ENCODE measurements at regions not wholly inside any gene's neighbourhood (a gene's known extent, or its start where the extent isn't known, plus 50 kb on each side); places are given as distances from the start of the nearest gene placed in this dataset.
A peak's percentile ranks its signal among the peaks of the same experiment; 100 is the strongest.

DNA sequence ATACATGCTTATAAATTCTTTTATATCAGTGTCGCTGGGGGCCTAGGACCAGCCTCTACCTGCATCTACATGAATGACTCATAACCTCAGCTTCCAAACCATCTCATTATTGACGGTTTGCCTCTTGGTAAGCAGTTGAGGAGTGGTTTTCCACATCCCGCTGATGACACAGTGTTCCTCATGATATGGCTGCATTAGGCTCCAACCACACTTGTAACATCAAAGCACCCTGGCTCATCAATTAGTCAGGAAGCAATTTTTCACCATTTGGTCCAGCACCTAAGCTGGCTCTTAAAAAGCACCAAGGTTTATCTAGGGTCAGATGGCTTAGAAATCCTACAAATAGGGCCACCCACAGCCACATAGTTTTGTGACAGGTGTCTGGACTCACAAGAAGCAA lies 402.4 kb downstream of the ARHGEF28 start:
- DNase-seq (ENCODE audit: low spot score), result no peak

DNA sequence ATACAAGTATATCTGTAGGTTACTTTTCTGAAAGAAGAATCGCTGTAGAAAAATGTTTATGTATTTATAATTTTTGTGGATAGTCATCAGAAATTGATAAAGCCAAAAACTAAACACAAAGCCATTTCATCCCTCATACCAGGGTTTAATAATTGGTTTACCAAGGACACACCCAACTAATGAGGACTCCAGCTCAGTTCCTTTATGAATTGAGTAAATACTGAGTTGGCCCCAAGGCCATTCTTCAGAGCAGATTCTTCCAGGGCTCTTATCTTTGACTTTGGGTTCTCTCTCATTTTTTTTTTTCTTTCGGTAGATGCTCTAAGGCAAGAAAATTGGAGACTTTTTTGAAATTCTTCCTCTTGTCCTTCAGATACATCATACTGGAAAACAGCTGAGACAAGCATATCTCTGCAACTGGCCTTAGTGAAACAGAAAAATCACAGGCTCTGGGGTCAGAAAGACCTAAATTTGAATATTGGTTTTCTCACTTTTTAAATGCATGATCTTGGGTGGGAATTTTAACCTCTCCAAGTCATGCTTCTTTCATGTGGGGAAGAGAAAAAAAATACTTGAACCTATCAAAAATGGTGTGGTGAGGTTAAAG lies 401.8 kb downstream of the ARHGEF28 start:
- DNase-seq (ENCODE audit: low spot score), result no peak

GRCh38 chr5:74026310-74026709 lies 400.3 kb downstream of the ARHGEF28 start:
- DNase-seq (ENCODE audit: low spot score), result no peak

DNA sequence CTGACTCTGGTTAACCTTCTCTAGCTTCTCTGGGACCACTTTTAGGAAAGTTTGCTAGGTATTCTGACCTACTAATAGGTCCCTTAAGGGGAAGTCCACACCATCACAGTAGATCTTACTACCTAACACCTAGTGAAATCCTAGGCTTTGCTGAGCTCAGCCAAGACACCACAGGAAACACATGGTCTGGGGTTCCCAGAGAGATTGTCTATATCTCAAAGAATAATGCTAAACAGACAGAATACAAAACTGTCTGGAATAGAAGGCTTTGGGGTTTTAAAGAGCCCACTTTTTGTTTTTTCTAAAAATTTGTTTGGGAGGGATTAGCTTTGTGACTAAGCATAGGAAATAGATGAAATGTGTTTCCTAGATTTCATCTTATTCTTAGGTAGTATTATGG lies 395.1 kb downstream of the ARHGEF28 start:
- DNase-seq (ENCODE audit: low spot score), result no peak

GRCh38 chr5:74020503-74020902 lies 394.5 kb downstream of the ARHGEF28 start:
- no peak for DNase-seq (ENCODE audit: low spot score)

DNA sequence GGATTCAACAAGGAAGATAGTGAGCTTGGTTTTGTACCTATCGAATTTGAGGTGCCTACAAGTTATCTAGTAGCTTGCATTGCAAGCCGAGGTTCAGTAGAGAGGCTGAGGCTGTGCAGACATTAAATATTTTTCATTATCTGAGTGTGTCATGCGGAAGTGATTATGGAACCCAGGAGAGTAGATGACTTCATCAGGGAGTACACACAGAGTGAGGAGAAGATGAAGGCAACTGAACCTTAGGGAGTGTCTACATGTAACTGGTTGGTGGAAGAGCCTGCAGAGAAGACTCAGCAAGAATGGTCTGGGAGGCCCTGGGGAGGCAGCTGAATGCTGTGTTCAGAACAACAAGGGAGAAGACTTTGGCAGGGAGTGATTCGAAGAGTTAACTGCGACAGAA lies 393.9 kb downstream of the ARHGEF28 start:
- DNase-seq (ENCODE audit: low spot score), result no peak

DNA sequence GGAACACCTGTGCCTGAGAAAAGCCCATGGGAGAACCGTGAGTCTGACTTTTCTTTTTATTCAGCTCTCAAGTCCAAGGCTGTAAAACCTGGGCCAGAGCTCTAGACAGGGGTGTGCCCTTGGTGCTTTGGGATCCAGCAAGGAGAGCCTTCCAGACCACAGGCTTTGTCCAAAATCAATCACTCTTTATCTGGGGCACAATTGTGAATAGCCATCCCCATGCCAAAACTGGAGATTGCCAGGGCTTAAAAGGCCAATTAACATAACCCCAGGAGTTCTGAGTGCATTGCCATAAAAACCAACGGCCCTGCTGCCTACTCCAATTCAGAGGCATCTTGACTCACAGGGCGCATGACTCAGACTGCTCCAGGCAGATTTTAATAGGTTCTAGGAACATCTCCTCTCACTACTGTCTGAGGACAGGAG lies 391.8 kb downstream of the ARHGEF28 start:
- peak; percentile 74 for DNase-seq (ENCODE audit: low spot score)

DNA sequence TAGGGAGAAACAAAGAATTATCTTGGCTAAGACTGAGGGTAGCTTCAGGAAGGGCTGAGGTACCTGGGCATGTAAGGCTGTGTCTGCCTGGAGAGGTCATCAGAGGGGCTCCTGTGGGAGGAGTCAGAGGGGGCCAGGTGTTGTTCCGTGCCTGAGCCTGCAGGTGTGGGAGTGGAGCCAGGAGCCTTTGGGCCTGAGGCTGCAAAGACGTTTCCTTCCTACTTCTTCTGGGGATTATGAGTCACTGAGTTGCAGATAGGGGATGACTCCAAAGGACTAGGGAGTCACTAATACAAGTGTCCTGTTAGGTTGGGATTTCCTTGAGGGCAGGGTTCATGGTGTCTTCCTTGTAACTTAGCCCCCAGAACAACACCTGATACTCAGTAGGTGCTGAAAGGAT lies 391.1 kb downstream of the ARHGEF28 start:
- DNase-seq (ENCODE audit: low spot score), result peak; percentile 36

- no peak for DNase-seq (ENCODE audit: low spot score)
Measured at GRCh38 chr5:74016373-74016772, 390.4 kb downstream of the ARHGEF28 start.

DNA sequence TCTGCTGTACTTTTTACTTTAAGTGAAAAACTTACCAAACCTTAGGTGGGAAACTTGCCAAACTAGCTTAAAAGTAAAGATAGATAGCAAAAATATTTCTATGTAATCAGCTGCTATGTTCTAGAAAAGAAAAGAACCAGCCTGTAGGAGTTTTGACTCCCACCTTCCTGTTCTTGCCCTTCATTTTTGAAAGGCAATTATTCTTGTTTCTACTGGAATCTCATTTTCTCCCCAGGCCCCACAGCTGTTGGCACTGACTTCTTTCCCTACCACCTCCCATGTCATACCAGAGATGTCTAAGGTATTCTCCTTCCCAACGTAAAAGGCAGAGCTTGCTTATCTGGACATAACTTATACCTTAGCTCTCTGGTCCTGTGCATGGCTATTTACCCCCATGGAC lies 389.7 kb downstream of the ARHGEF28 start:
- no peak for DNase-seq (ENCODE audit: low spot score)

DNA sequence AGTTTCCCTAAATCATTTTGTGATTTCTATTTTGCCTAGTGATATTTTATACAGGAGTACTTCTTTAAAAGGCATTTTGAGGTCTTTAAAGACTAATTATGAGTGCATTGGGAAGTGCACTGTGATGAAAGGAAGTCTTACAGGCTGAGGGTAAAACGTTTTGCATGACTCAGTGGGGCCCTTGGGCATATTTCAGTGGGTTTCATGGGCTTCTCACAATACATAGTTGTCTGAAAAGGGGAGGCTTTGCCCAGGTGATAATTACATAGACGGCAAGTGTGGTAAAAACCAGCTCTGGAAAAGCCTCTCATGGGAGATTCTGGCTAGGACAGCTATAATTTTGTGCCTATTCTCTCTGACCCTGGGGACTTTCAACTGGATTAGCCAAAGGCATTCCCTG lies 387.2 kb downstream of the ARHGEF28 start:
- DNase-seq (ENCODE audit: low spot score), result no peak

DNA sequence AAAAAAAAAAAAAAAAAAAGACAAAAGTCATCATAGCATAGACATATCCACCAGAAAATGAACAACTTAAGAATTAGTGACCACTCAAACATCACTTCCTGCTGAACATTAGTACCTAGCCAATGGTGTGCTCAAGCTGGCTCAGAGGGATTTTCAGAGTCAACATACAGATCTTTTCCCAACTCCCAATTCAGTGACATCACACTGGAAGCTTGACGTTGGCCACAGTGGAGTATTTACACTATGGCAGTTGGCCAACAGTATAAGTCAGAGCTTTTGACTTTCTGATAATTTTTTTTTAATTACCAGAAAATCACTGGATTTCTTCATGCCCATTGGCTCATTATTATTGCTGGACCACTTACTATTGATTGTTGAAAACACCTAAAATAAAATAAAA lies 383.5 kb downstream of the ARHGEF28 start:
- no peak for DNase-seq (ENCODE audit: low spot score)

DNA sequence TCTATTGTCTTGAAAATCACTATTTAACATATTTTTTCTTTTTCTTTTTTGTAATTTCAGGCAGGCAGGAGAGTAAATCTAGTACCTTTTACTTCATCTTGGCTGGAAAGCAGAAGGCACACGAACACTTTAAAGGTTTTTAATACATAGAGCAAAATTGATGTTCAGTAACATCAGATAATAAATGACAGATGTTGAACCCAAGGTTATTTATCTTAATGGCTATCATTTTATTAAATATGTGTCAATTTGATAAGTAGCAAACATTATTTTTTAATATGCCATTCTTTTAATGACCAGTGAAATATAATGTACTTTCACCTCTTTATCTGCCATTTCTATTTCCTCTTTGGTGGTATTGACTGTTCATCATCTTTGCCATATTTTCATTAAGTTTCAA lies 381.2 kb downstream of the ARHGEF28 start:
- DNase-seq (ENCODE audit: low spot score), result no peak

GRCh38 chr5:73999297-73999696 lies 373.3 kb downstream of the ARHGEF28 start:
- no peak for DNase-seq (ENCODE audit: low spot score)

DNA sequence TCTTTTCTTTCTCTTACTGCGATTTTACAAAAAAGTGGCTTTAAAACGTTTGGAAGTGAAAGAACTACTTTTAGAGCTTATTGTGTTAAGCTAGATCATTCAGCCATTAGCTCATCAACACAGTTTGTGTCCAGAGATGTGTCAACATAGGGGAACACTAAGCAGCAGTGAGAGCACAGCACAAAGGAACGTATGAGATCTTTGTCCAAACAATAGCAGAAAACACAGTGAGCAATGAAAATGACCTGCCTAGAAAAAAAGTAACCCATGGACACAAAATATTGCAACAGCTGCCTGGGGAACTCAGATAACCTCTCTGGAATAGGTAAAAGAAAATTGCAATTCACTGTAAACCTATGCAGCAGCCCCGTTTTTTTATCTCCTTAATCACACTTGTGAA lies 372.5 kb downstream of the ARHGEF28 start:
- no peak for DNase-seq (ENCODE audit: low spot score)

GRCh38 chr5:73997960-73998359 lies 372.0 kb downstream of the ARHGEF28 start:
- DNase-seq (ENCODE audit: low spot score), result no peak

- no peak for DNase-seq (ENCODE audit: low spot score)
Measured at GRCh38 chr5:73996151-73996755, 370.3 kb downstream of the ARHGEF28 start.

GRCh38 chr5:73994963-73995362 lies 369.0 kb downstream of the ARHGEF28 start:
- no peak for DNase-seq (ENCODE audit: low spot score)
